ENCODE measurements at regions not wholly inside any gene's neighbourhood (a gene's known extent, or its start where the extent isn't known, plus 50 kb on each side); places are given as distances from the start of the nearest gene placed in this dataset.

DNA sequence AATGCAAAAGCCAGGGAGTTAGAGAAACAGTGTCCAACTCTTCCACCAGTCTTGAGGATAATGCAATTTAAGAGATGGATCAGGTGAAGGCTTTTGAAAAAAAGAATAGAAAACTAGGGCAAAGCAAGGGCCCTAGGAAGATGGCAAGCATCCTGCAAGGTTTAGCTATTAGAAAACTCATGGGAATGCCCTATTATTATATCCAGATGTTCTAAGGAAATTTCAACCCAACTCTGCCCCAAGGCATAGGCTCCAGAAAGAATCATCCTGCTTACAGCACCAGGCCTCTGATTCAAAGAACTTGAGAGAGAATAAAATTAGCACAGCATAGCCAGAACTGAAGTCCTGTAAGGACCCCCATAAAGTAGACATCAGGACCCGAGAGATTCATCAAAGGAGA, 68.1 kb downstream of the EN1 start:
- Histone ChIP-seq H4K20me1 (ENCODE audit: insufficient read depth, low read length, poor library complexity, severe bottlenecking) (no peaks in the 10 kb centered on the region), H3K9me3 (ENCODE audit: insufficient read depth, low read depth, low read length) (no peaks in the 10 kb centered on the region), H3K4me1 (ENCODE audit: insufficient read depth, low read length, poor library complexity, severe bottlenecking) (no peaks in the 10 kb centered on the region), H3F3A (ENCODE audit: low read depth) (no peaks in the 10 kb centered on the region), H3K9me2 (replicated peaks; ENCODE audit: low read depth, low read length) (no peaks in the 10 kb centered on the region), H3K4me2 (ENCODE audit: low read depth, low read length, poor library complexity, severe bottlenecking) (no peak overlapping the region), H3K4me3 (ENCODE audit: low read length, poor library complexity, severe bottlenecking) (no peak overlapping the region), H3K36me3 (ENCODE audit: insufficient read depth, low read length) (no peaks in the 10 kb centered on the region), H3K79me2 (ENCODE audit: insufficient read depth, low read length) (no peaks in the 10 kb centered on the region), H3K27me3 (ENCODE audit: insufficient read depth, low read length, poor library complexity, severe bottlenecking) (no peaks in the 10 kb centered on the region), H2AFZ (ENCODE audit: low read length) (no peak overlapping the region), H3K9ac (ENCODE audit: low read depth, low read length, poor library complexity, severe bottlenecking) (no peak overlapping the region)
- TF ChIP-seq EZH2phosphoT487 (IDR thresholded peaks at IDR 0.05; ENCODE audit: borderline replicate concordance) (no peak), CTCF (conservative IDR thresholded peaks at IDR 0.05; ENCODE audit: low read length) (no peak)

- Histone ChIP-seq H2AFZ (ENCODE audit: low read length) (no peak overlapping the region), H3F3A (ENCODE audit: low read depth) (no peaks in the 10 kb centered on the region), H3K4me1 (ENCODE audit: insufficient read depth, low read length, poor library complexity, severe bottlenecking) (no peaks in the 10 kb centered on the region), H4K20me1 (ENCODE audit: insufficient read depth, low read length, poor library complexity, severe bottlenecking) (no peaks in the 10 kb centered on the region), H3K4me2 (ENCODE audit: low read depth, low read length, poor library complexity, severe bottlenecking) (no peak overlapping the region), H3K9ac (ENCODE audit: low read depth, low read length, poor library complexity, severe bottlenecking) (no peak overlapping the region), H3K27me3 (ENCODE audit: insufficient read depth, low read length, poor library complexity, severe bottlenecking) (no peaks in the 10 kb centered on the region), H3K9me3 (ENCODE audit: insufficient read depth, low read depth, low read length) (no peaks in the 10 kb centered on the region), H3K4me3 (ENCODE audit: low read length, poor library complexity, severe bottlenecking) (no peak overlapping the region), H3K9me2 (replicated peaks; ENCODE audit: low read depth, low read length) (no peaks in the 10 kb centered on the region), H3K79me2 (ENCODE audit: insufficient read depth, low read length) (no peaks in the 10 kb centered on the region), H3K36me3 (ENCODE audit: insufficient read depth, low read length) (no peaks in the 10 kb centered on the region)
- no peak for TF ChIP-seq EZH2phosphoT487 (IDR thresholded peaks at IDR 0.05; ENCODE audit: borderline replicate concordance)
- TF ChIP-seq CTCF (conservative IDR thresholded peaks at IDR 0.05; ENCODE audit: low read length) = no peak
Observed at GRCh38 chr2:118774458-118775133, 72.9 kb downstream of the EN1 start.

DNA sequence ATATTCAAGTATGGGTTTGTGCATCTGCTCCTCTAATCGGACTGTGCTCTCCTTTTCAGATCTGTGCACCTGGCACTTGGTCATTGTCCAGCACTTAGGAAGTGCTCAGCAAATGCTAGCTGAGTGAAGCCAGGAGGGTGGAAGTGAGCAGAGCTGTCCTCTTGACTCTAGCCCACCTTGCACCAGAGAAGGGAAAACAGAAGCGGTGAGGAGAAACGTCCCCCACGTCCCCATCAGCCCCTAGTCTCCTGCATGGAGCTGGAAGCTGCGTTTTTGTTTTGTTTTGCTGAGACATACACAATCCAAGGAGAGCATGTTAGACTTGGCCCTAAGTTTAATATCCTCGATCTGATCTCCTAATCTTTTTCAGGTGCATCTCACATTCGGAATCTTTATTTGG, 73.6 kb downstream of the EN1 start:
- Histone ChIP-seq H3K9me2 (replicated peaks; ENCODE audit: low read depth, low read length) (no peaks in the 10 kb centered on the region), H3K27me3 (ENCODE audit: insufficient read depth, low read length, poor library complexity, severe bottlenecking) (no peaks in the 10 kb centered on the region), H3K4me2 (ENCODE audit: low read depth, low read length, poor library complexity, severe bottlenecking) (no peak overlapping the region), H3K79me2 (ENCODE audit: insufficient read depth, low read length) (no peaks in the 10 kb centered on the region), H3K9ac (ENCODE audit: low read depth, low read length, poor library complexity, severe bottlenecking) (no peak overlapping the region), H3F3A (ENCODE audit: low read depth) (no peaks in the 10 kb centered on the region), H2AFZ (ENCODE audit: low read length) (no peak overlapping the region), H3K4me3 (ENCODE audit: low read length, poor library complexity, severe bottlenecking) (no peak overlapping the region), H3K36me3 (ENCODE audit: insufficient read depth, low read length) (no peaks in the 10 kb centered on the region), H3K4me1 (ENCODE audit: insufficient read depth, low read length, poor library complexity, severe bottlenecking) (no peaks in the 10 kb centered on the region), H3K9me3 (ENCODE audit: insufficient read depth, low read depth, low read length) (no peaks in the 10 kb centered on the region), H4K20me1 (ENCODE audit: insufficient read depth, low read length, poor library complexity, severe bottlenecking) (no peaks in the 10 kb centered on the region)
- TF ChIP-seq CTCF (conservative IDR thresholded peaks at IDR 0.05; ENCODE audit: low read length) (no peak), EZH2phosphoT487 (IDR thresholded peaks at IDR 0.05; ENCODE audit: borderline replicate concordance) (no peak)
